ENCODE measurements at regions not wholly inside any gene's neighbourhood (a gene's known extent, or its start where the extent isn't known, plus 50 kb on each side); places are given as distances from the start of the nearest gene placed in this dataset.
A peak's percentile ranks its signal among the peaks of the same experiment; 100 is the strongest.
"Not testable (repeated sequence)": the region's sequence is repeated elsewhere in the genome, so short reads cannot be mapped to it uniquely, and the experiment has no call there.

GRCh38 chr20:40019510-40019909, 669.5 kb downstream of the MAFB start:
- DNase-seq, result no peak

GRCh38 chr20:40017765-40018164, 671.3 kb downstream of the MAFB start:
- no peak for DNase-seq

DNA sequence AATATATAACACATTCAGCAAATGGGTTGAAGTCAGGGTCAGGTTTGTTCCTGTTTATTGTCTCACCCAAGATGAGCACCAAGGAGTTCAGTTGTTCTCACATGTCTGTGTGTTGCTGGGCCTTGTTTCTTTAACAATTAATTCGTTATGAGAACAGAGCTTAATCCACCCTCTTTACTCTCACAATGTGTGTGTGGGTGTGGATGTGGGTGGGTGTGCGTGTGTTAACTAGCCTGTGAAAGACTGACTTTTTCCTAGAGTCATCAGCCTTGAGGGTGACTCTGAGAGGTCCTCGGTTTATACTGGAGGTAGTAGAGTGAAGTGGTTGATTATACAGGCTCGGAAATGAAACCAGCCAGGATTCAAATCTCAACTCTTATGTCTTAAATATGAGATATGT, 672.1 kb downstream of the MAFB start:
- no peak for DNase-seq

DNA sequence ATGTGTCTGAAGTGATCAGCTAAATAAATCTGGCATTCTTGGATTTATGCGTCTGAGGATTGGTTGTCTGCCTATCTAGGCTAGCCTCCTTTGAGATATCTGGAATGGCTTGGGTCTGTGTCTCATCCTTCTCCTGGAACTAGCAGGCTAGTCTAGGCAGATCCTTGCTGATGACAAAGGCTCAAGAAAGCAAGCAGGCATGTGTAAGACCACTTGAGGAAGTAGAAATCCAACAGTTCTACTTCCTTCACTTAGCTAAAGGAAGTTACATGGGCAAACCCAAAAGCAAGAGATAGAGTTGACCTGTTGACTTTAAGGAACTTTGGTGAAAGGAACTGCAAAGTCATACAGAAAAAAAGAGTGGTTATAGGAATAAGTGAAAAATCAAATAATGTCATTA, 672.6 kb downstream of the MAFB start:
- DNase-seq, result no peak

GRCh38 chr20:40012026-40012425, 677.0 kb downstream of the MAFB start:
- not testable (repeated sequence) for DNase-seq

- no peak for DNase-seq
Observed at GRCh38 chr20:40010483-40010882, 678.6 kb downstream of the MAFB start.

- no peak for DNase-seq
Observed at GRCh38 chr20:40009542-40009941, 679.5 kb downstream of the MAFB start.

- no peak for DNase-seq
Observed at GRCh38 chr20:40008177-40008576, 680.9 kb downstream of the MAFB start.

- no peak for DNase-seq
Observed at GRCh38 chr20:40006168-40006860, 682.7 kb downstream of the MAFB start.

GRCh38 chr20:40004092-40004491, 684.9 kb downstream of the MAFB start:
- not testable (repeated sequence) for DNase-seq

GRCh38 chr20:39993742-39994141, 695.3 kb downstream of the MAFB start:
- no peak for DNase-seq

DNA sequence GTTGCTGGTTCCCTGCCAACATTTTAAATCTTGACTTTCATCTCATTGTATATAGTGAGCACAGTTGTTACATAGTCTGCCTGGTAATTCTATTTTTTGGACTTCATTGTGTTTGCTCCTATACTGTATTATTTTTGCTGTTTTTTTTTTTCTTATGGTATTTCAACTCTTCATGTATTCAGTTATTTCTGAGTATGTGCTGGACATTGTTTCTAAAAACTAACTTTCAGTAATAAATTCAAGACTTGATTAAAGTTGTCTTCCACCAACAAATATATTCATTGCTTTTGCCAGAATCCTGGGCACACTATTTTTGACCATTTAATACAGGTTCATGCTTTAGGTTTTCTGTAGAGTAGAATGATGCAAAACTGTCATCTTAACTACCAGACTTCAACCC, 698.3 kb downstream of the MAFB start:
- no peak for DNase-seq

DNA sequence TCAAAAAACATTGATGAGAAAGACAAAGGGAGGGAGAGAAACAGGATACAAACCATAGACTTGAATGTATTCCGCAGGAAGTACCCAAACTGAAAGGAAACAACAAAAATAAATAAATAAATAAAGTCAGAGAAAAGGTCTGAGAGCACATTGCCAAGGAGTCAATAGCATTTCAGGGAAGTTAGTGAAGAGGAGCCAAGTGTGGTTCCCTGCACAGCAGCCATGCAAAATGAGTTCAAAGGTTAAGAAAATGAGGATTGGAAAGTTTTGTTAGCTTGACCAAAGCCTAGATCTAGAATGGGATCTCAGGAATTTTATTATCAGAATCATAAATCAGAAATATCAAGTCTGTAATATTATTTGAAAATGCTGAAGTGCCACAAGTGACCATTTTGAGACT, 700.0 kb downstream of the MAFB start:
- DNase-seq, result no peak

- DNase-seq, result peak; percentile 29
Observed at GRCh38 chr20:39986173-39986904, 702.7 kb downstream of the MAFB start.

DNA sequence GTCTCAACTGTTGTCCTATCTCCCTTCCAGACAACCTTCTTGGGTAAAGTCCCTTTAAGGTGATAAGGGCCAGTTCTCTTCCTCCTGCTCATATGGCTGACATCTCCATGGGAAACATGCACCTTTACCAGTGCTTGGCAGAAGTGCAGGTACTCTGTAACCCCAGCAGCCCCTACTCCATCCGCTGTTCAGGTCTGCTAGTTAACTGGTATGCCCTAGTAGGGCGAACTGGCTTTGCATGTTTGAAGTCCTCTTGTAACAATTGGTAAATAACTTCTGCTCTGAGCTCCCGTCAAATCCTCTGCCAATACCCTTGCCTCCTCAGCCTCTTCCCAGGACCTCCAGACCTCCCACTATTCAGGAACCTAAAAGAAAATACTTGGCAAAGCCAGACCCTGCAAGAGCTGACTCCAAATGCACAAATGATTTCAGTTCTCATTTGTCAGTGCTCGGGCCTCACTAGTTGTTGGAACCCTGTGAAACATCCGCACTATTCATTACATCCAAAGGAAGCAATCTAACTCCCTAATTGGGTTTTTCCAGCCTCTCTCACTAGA, 703.7 kb downstream of the MAFB start:
- no peak for DNase-seq

GRCh38 chr20:39983655-39984054, 705.4 kb downstream of the MAFB start:
- no peak for DNase-seq

- no peak for DNase-seq
Observed at GRCh38 chr20:39983183-39983582, 705.9 kb downstream of the MAFB start.

DNA sequence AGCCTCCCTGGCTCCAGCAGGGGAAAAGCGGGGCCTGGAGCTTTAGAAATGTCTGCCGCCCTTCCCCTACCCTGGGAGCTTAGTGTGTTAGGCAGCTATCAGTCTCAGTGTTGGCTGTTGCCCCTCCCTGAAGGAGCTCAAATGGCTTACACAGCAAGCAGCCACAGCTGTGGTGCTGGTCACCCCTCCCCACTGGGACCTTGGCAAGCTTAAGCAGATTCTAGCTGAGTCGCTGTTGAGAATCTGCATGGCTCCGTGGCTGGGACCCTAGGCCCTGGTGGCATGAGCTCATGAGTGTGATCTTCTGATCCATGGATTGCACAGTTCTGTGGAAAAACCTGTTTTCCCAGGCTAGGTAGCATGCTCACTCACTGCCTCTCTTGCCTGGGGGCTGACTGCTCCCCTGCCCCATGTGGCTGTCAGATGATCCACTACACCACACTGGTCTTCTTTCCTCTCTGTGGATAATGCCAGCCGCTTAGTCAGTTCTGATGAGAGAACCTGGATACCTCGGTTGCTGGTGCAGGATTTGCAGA, 714.0 kb downstream of the MAFB start:
- DNase-seq, result no peak

DNA sequence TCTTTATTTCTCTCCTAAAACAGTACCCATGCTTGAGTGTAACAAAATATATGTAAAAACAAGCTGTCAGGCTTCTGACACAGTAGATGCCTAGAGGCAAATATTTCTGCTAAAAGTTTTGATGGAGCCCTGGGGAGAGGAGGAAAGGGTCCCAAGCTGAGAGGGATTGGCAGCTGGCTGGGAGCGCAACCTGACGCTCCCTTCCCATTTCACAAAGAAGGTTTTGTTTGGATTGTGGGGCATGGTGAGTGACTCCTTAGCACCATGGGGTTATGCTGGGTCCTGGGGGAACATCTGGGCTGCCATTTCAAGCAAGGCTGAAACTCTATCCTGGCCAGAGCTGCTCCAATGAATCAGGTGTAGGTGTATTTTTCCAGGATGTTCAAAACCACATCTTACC, 720.5 kb downstream of the MAFB start:
- no peak for DNase-seq

DNA sequence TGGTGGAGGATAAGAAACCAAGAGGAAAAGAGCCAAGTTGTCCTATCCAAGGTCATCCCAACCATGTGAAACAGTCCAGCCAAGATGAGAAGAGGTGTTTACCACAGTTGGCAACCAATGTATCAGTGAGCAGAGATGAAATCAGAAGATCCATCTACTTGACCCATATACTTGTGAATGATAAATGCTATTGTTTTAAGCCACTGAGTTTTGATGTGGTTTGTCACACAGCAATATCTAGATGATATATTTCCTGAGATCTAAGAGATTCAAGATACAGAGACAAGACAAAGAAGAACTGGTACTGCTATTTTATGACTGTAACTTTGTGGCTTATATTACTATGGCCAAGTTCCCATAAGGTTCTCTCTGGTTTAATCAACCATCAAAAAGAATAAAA, 721.2 kb downstream of the MAFB start:
- DNase-seq, result no peak

- no peak for DNase-seq
Observed at GRCh38 chr20:39961637-39962244, 727.3 kb downstream of the MAFB start.

DNA sequence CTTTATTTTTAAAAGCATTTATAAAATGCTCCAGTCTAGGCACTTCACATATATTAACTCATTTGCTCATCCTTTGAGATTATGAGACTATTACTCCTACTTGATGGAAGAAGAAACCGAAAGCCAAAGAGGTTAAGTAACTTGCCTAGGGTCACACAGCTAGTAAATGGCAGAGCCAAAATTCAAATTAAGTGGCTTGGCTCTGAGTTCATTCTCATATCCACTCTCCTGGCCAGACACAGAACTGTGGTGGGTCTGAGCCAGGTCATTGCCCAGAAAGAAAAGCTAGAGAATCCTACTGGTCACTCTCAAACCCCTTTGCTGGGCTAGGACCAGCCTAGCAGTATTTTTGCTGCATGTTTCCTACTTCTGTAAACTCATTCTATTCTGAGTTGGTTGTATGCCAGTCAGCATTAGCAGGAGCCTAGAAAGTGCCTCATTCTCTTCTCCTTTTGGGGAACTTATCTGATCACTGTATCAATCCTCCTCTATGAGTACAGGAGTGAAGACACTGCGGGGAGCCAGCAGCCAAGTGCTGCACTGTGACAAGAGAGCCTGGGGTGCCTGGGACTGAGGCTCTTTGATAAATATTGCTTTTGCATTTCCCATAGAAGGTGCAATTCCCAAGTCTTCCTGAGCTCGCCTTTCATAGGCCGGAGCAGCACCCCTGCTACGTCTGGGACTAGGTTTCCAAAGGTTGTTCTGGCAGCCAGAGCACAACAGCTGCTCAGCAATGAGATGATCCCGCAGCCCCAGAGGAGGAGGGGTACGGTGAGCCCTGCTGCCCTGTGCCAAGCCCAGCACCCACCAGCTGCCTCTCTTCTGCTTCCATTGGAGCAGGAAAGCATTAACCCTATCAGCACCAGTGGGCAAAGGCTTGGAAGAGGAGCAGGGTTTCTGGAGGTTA, 728.3 kb downstream of the MAFB start:
- DNase-seq, result peak; percentile 42

Measured in hindlimb muscle (tissue), 1 donor.